ENCODE measurements at regions not wholly inside any gene's neighbourhood (a gene's known extent, or its start where the extent isn't known, plus 50 kb on each side); places are given as distances from the start of the nearest gene placed in this dataset.
A peak's percentile ranks its signal among the peaks of the same experiment; 100 is the strongest.

DNA sequence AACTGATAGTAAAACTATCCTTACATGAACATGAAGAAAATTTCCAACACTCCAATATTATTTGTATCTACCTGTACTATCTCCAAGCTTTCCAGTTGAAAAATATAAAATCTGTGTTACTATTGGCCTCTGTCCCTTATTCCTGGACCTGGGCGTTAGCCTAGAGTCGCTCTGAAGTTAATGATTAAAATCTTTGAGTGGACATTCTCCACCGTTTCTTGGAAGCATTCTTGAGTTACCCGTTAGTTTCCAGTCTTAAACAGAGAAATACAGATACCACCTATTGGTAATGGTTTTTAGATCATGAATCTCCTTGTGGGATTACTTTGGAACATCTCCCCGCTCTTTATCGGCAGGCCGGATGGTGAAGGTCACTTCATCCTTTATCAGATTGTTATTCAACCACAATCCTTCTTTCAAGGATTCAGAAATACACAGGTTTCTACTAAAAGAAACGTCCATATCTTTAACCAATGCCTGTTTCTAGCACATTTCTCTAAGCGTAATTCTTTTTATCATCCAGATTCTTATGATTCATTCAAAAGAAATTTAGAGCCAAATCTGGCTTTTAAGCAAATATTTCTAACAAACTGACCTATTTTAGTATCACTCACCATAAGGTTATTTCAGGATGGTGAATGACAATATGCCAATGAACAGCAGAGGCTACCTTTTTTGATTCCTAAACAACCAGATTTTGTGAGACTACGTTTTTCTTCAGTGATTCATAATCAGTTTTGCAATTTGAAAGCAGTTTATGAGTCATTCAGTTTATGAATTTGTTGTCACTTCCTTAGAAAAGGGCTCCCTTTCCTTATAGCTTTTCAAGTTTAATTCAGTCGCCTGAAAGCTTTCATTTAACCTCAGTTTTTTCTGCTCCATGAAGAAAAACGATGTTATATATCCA, 70.2 kb upstream of the ERRFI1 start:
- ATAC-seq (peak; percentile 49), DNase-seq (no peak)
- intact Hi-C loops (cut with DNase I) = no loop called here
- H3K4me1 ChIP-seq = peaks cover 30% of the 10 kb centered on the region
- TF ChIP-seq, protein P1, sequence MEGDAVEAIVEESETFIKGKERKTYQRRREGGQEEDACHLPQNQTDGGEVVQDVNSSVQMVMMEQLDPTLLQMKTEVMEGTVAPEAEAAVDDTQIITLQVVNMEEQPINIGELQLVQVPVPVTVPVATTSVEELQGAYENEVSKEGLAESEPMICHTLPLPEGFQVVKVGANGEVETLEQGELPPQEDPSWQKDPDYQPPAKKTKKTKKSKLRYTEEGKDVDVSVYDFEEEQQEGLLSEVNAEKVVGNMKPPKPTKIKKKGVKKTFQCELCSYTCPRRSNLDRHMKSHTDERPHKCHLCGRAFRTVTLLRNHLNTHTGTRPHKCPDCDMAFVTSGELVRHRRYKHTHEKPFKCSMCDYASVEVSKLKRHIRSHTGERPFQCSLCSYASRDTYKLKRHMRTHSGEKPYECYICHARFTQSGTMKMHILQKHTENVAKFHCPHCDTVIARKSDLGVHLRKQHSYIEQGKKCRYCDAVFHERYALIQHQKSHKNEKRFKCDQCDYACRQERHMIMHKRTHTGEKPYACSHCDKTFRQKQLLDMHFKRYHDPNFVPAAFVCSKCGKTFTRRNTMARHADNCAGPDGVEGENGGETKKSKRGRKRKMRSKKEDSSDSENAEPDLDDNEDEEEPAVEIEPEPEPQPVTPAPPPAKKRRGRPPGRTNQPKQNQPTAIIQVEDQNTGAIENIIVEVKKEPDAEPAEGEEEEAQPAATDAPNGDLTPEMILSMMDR (IDR thresholded peaks at IDR 0.05) = no peak
- no peaks in the 10 kb centered on the region for H3K9me3 ChIP-seq
- H3K4me3 ChIP-seq = no peak overlapping the region
- no peaks in the 10 kb centered on the region for H3K36me3 ChIP-seq
- peak overlapping the region; percentile 72 for H3K27ac ChIP-seq
- no peaks in the 10 kb centered on the region for H3K27me3 ChIP-seq

DNA sequence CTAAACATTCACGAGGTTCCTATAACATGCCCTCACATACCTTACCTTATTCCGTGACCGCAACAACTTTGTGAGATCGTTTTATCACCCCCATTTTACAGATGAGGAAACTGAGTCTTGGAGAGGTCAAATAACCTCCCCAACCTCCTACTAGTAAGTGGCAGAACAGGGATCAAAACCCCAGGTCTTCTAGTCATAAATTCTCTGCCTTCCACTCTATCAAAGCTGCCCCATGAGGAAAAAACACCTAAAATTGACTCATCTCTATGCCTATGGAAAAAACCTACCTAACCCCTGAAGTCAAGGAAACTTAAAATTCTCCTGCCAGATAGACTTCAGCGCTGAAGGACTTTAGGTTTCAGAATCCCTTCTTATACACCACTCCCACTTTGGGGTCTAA, 69.5 kb upstream of the ERRFI1 start:
- no peak for DNase-seq
- intact Hi-C loops (cut with DNase I) = no loop called here
- no peaks in the 10 kb centered on the region for H3K36me3 ChIP-seq
- H3K27me3 ChIP-seq = no peaks in the 10 kb centered on the region
- peaks cover 30% of the 10 kb centered on the region for H3K4me1 ChIP-seq
- TF ChIP-seq, protein P1 (IDR thresholded peaks at IDR 0.05) = no peak
- no peak for ATAC-seq
- H3K27ac ChIP-seq = peak overlapping the region; percentile 72
- H3K9me3 ChIP-seq = no peaks in the 10 kb centered on the region
- no peak overlapping the region for H3K4me3 ChIP-seq

DNA sequence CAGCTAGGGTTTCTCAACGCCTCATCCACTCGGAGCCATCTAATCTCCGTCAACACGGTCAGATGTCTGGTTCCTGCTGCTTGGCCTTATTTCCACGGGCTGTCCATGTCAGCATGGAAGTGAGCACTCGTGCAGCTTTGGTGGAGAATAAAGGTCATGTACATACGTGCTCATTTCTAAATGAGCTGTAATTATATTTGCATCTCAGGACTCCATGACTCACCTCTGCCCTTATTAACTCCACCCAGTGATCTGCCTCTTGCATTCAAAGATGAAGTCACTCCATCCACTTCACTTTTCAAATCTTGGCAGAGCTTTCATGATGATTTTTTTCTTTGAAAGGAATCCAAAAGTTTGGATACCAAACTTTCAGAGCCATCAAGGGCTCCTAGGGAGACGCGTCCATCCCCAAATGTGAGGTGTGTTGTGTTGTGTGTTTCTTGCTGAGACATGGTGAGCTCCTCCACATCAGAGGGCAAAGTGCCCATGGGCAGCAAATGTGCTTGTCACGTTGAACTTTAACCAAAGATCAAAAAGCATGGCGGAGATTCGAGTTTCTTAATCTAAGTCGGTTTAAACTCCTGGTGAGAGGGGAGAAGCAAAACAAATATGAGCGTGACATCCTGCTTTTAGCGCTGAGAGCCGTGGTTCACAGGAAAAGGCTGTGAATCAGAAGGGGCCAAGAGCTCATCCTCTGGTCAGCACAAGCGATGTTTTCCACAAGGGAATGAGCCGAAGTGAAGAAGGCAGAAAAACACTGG, 68.6 kb upstream of the ERRFI1 start:
- TF ChIP-seq, protein P1 (IDR thresholded peaks at IDR 0.05) = no peak
- no peak overlapping the region for H3K4me3 ChIP-seq
- no peaks in the 10 kb centered on the region for H3K27me3 ChIP-seq
- DNase-seq (no peak), ATAC-seq (peak; percentile 71)
- peak overlapping the region; percentile 55 for H3K27ac ChIP-seq
- no peaks in the 10 kb centered on the region for H3K36me3 ChIP-seq
- peaks cover 30% of the 10 kb centered on the region for H3K4me1 ChIP-seq
- H3K9me3 ChIP-seq = no peaks in the 10 kb centered on the region
- intact Hi-C loops (cut with DNase I) = no loop called here

DNA sequence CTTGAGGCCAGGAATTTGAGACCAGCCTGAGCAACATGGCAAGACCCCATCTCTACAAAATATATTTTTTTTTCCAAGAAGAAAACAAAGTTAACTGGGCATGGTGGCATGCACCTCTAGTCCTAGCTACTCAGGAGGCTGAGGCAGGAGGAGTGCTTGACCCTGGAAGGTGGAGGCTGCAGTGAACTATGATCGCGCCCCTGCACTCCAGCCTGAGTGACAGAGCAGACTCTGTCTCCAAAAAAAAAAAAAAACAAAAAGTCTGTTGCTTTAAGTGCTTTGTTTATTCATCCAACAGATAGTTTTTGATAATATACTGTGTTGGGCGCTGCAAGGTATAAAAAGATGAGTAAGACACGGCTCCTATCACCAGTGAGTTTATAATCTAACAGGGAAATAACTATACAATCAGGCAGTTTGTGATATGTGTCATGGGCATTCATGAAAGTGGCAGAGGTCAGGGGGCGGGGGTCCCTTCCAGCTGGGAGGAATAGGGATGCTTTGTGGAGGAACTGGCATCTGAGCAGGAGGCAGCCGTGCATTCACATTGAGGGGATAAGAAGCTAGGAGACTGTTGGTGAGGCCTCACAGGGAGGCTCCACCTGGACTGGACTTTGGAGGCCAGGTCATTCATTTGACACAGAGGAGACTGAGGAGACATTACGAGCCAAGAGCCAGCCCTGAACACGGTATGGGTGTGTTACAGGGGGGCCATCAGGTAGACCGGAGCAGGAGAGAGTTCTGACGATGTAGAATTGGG, 67.3 kb upstream of the ERRFI1 start:
- H3K27ac ChIP-seq = no peak overlapping the region
- intact Hi-C loops (cut with DNase I) = no loop called here

DNA sequence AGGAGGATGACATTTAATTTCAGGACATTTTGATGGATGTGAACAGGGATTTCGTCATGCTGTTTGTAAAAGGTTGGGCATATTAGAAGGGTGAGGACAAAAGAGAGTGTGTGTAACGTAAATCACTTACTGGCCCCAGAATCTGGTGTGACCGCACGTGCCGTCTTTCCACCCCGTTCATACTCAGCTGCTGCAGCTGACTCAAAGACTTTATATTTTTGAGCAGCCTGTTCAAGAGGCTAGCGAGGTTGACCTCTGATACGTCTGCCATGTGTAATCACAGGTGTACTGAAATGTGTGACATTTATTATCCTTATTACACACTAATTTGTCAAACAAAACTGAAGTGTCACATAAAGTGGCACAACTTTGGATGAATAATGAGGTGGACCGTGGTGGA, 66.5 kb upstream of the ERRFI1 start:
- DNase-seq = no peak
- intact Hi-C loops (cut with DNase I) = no loop called here
- Histone ChIP-seq H3K27me3 (no peaks in the 10 kb centered on the region), H3K27ac (no peak overlapping the region), H3K36me3 (no peaks in the 10 kb centered on the region), H3K9me3 (no peaks in the 10 kb centered on the region), H3K4me3 (no peak overlapping the region), H3K4me1 (peaks cover 24% of the 10 kb centered on the region)
- ATAC-seq = no peak
- TF ChIP-seq, protein P1 (IDR thresholded peaks at IDR 0.05) = no peak

More for the DNA sequence above, 67.3 kb upstream of the ERRFI1 start:
- DNase-seq (no peak), ATAC-seq (no peak)
- Histone ChIP-seq H3K36me3 (no peaks in the 10 kb centered on the region), H3K4me3 (no peak overlapping the region), H3K4me1 (peaks cover 30% of the 10 kb centered on the region), H3K9me3 (no peaks in the 10 kb centered on the region), H3K27me3 (no peaks in the 10 kb centered on the region)
- TF ChIP-seq, protein P1 (IDR thresholded peaks at IDR 0.05) = no peak
